ELR (cell line): ENCODE measurements at regions not wholly inside any gene's neighbourhood (a gene's known extent, or its start where the extent isn't known, plus 50 kb on each side); places are given as distances from the start of the nearest gene placed in this dataset.

Experiments used
- DNase-seq: peaks from one replicate; pipeline ENCODE4 v3.0.0-alpha.2; 2015; ENCODE audit warnings: low read depth

- DNase-seq, result no peak
These were observed 491.5 kb upstream of the KIRREL3 start for GRCh38 chr11:127492029-127492428.

GRCh38 chr11:127491589-127491988 lies 491.0 kb upstream of the KIRREL3 start:
- no peak for DNase-seq

GRCh38 chr11:127490896-127491295 lies 490.3 kb upstream of the KIRREL3 start:
- DNase-seq, result no peak

GRCh38 chr11:127485541-127485940 lies 485.0 kb upstream of the KIRREL3 start:
- peak; percentile 48 for DNase-seq

- no peak for DNase-seq
These were observed 480.8 kb upstream of the KIRREL3 start for GRCh38 chr11:127481391-127481790.

- DNase-seq, result no peak
These were observed 478.3 kb upstream of the KIRREL3 start for GRCh38 chr11:127478826-127479225.

- DNase-seq, result no peak
These were observed 474.2 kb upstream of the KIRREL3 start for GRCh38 chr11:127474766-127475165.

- DNase-seq, result no peak
These were observed 471.9 kb upstream of the KIRREL3 start for GRCh38 chr11:127472505-127472904.

GRCh38 chr11:127471662-127472061 lies 471.1 kb upstream of the KIRREL3 start:
- peak; percentile 17 for DNase-seq

- DNase-seq, result peak; percentile 36
These were observed 469.8 kb upstream of the KIRREL3 start for GRCh38 chr11:127470306-127470884.

- no peak for DNase-seq
These were observed 463.8 kb upstream of the KIRREL3 start for GRCh38 chr11:127464325-127464724.

- DNase-seq, result no peak
These were observed 461.4 kb upstream of the KIRREL3 start for GRCh38 chr11:127462065-127462344.

GRCh38 chr11:127461241-127462064 lies 460.9 kb upstream of the KIRREL3 start:
- no peak for DNase-seq

- no peak for DNase-seq
These were observed 458.0 kb upstream of the KIRREL3 start for GRCh38 chr11:127458561-127458960.

- DNase-seq, result no peak
These were observed 454.3 kb upstream of the KIRREL3 start for GRCh38 chr11:127454856-127455255.

- DNase-seq, result no peak
These were observed 452.0 kb upstream of the KIRREL3 start for GRCh38 chr11:127452533-127452932.

GRCh38 chr11:127451861-127452260 lies 451.3 kb upstream of the KIRREL3 start:
- no peak for DNase-seq

- no peak for DNase-seq
These were observed 447.5 kb upstream of the KIRREL3 start for GRCh38 chr11:127448101-127448500.

- no peak for DNase-seq
These were observed 444.9 kb upstream of the KIRREL3 start for GRCh38 chr11:127445476-127445875.

- no peak for DNase-seq
These were observed 442.7 kb upstream of the KIRREL3 start for GRCh38 chr11:127443297-127443696.

GRCh38 chr11:127440616-127441015 lies 440.0 kb upstream of the KIRREL3 start:
- no peak for DNase-seq

GRCh38 chr11:127425281-127425680 lies 424.7 kb upstream of the KIRREL3 start:
- no peak for DNase-seq

- DNase-seq, result no peak
These were observed 424.1 kb upstream of the KIRREL3 start for GRCh38 chr11:127424661-127425060.

- no peak for DNase-seq
These were observed 419.6 kb upstream of the KIRREL3 start for GRCh38 chr11:127420139-127420538.
